IPS DF 6.9 (cell line): ENCODE measurements at regions not wholly inside any gene's neighbourhood (a gene's known extent, or its start where the extent isn't known, plus 50 kb on each side); places are given as distances from the start of the nearest gene placed in this dataset.
"Not testable (repeated sequence)": the region's sequence is repeated elsewhere in the genome, so short reads cannot be mapped to it uniquely, and the experiment has no call there.

ENCODE experiments used
- DNase-seq: peaks from one replicate; pipeline ENCODE4 v3.0.0-alpha.2; 2013; ENCODE audit warnings: low read depth, low spot score
- H3K27ac ChIP-seq: one replicate; pipeline ENCODE4 v1.5.1; 2013; ENCODE audit warnings: low read length, control low read depth
- H3K27me3 ChIP-seq: 2 replicates; pipeline ENCODE4 v1.6.1; 2013; ENCODE audit warnings: mild to moderate bottlenecking, low read length; ENCODE audit not compliant: control insufficient read depth, insufficient read depth
- H3K36me3 ChIP-seq: 2 replicates; pipeline ENCODE4 v1.6.1; 2013; ENCODE audit warnings: low read length; ENCODE audit not compliant: control insufficient read depth, insufficient read depth
- H3K4me1 ChIP-seq: 2 replicates; pipeline ENCODE4 v1.6.1; 2013; ENCODE audit warnings: low read length; ENCODE audit not compliant: control insufficient read depth, insufficient read depth
- H3K4me3 ChIP-seq: 2 replicates; pipeline ENCODE4 v1.5.1; 2013; ENCODE audit warnings: mild to moderate bottlenecking, low read length
- H3K9me3 ChIP-seq: 2 replicates; pipeline ENCODE4 v1.6.1; 2013; ENCODE audit warnings: low read length, inconsistent platforms; ENCODE audit not compliant: control insufficient read depth, insufficient read depth
- WGBS: extraction: QIAGEN DNeasy Blood & Tissue Kit; methylation state at CpG from one replicate; pipeline ENCODE4 v1.1.7; 2013; ENCODE audit warnings: mixed read lengths, missing lambda C conversion rate; ENCODE audit not compliant: insufficient read length, insufficient coverage; 5-methylcytosine and 5-hydroxymethylcytosine counted together

DNA sequence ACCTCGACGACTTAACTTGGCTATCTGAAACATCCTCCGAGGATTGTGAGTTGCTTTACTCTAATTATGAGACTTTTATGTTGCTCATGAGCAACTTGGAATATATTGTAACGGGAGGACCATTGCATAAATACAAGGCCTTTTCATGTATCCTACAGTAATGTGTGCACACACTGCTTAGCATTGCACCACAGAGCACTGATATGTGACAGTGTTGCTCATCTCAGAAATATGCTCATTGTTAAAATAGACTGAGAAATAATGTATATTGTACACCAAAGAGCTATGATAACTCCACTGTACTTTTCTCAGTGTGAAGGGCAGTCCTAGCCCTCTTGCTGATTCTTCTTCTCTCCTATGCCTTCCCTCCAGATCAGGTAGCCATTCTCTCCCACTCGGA is 102.8 kb upstream of the CDK13 start:
- Histone ChIP-seq H3K27ac (no peak overlapping the region), H3K4me1 (no peaks in the 10 kb centered on the region), H3K9me3 (no peaks in the 10 kb centered on the region), H3K36me3 (no peaks in the 10 kb centered on the region), H3K27me3 (no peaks in the 10 kb centered on the region), H3K4me3 (no peak overlapping the region)
- WGBS = no CpG with 5 or more reads among the region's 5 CpGs
- no peak for DNase-seq

DNA sequence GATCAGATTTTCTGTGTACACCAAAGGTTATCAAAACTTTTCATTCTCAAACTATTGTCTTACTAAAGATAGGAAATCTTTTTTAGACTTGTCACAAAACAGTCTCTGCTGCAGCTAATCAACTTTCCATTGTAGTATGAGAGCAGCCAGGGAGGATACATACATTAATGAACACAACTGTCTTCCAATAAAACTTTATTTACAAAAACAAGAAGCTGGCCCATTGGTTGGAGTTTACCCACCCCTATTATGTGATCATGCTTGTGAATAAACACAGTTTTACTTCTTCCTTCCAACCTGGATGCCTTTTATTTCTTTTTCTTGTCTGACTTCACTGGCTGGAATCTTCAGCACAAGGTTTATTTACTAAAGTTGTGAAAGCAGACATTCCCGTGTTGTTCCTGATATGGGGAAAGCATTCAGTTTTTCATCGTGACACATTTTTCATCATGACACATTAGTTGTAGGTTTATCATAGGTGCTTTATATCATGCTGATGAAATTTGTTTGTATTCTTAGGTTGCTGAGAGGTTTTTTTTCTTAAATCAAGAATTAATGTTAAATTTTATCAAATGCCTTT is 98.5 kb upstream of the CDK13 start:
- no peak overlapping the region for H3K4me3 ChIP-seq
- no peak for DNase-seq
- no peaks in the 10 kb centered on the region for H3K4me1 ChIP-seq
- H3K9me3 ChIP-seq = no peaks in the 10 kb centered on the region
- no peak overlapping the region for H3K27ac ChIP-seq
- no peaks in the 10 kb centered on the region; the same call in 1 of the 2 replicates for H3K27me3 ChIP-seq
- no CpG with 5 or more reads among the region's 2 CpGs for WGBS
- no peaks in the 10 kb centered on the region for H3K36me3 ChIP-seq

DNA sequence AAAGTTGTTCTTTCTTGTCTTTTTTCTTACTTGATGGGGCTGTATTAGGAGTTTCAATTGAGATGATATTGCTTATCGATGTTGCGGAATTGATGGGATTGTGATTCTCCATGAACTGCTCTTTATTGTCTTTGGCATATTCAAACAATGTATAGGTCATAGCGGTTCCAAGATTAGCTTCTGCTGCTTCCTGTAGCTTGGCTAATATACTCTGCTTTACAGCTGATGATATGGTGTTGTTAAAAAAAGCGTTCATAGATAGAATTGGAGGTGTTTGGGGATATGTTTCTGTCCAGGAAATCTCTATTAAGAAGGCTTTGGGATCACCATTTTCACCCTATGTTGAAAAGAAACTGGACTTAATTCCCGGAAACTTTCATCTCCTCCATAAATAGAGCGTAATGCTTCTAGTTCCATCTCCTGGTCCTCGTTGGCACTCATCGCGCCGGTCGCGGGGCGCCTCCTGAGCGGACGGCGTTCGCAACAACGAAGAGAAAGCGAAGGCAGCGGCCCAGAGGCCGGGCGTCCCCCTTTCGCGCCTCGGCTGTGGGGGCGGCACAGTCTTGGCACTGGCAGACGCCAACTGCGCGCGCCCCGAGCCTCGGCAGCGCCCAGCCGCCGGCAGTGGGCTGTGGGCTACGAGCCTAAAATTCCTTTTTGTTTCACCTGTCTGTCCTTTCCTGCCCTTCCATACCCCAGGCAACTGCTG is 95.3 kb upstream of the CDK13 start:
- no CpG with 5 or more reads among the region's 36 CpGs for WGBS
- DNase-seq, H3K36me3 ChIP-seq, H3K4me3 ChIP-seq, H3K4me1 ChIP-seq, H3K27ac ChIP-seq, H3K9me3 ChIP-seq, H3K27me3 ChIP-seq: not testable (repeated sequence)

DNA sequence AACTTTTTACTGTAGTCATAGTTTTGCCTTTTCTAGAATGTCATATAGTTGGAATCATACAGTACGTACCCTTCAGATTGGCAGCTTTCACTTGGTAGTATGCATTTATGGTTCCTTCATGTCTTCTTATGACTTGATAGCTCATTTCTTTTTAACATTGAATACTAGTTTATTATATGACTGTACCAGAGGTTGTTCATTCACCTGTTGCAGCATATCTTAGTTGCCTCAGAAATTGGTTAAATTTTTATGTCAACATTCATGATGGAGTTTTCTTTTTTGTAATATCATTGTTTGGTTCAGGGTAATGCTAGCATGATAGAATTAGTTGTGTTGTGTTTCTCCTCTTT is 94.8 kb upstream of the CDK13 start:
- Histone ChIP-seq H3K27ac (no peak overlapping the region), H3K36me3 (no peaks in the 10 kb centered on the region), H3K9me3 (no peaks in the 10 kb centered on the region), H3K27me3 (no peaks in the 10 kb centered on the region; the same call in 1 of the 2 replicates), H3K4me1 (no peaks in the 10 kb centered on the region), H3K4me3 (no peak overlapping the region; the same call in 1 of the 2 replicates)
- no CpG with 5 or more reads among the region's 1 CpG for WGBS
- DNase-seq = no peak

DNA sequence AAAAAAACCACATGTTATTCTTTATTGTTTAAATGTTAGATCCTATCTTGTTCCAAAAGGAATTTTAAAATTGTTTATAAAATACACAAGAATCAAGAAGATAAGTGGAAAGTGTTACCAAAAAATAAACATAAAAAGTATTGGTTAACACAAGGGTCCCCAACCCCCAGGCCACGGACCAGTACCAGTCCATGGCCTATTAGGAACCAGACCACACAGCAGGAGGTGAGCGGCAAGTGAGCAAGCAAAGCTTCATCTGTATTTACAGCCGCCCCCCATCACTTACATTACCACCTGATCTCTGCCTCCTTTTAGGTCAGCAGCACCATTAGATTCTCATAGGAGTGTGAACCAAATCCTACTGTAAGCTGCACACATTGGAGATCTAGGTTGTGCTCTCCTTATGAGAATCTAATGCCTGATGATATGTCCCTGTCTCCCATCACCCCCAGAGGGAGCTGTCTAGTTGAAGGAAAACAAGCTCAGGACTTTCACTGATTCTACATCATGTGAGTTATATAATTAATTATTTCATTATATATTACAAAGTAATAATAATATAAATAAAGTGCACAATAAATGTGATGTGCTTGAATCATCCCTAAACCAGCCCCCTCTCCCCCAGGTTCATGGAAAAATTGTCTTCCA is 86.3 kb upstream of the CDK13 start:
- not testable (repeated sequence) for H3K27ac ChIP-seq, H3K4me1 ChIP-seq, H3K36me3 ChIP-seq, DNase-seq, H3K27me3 ChIP-seq, H3K9me3 ChIP-seq, H3K4me3 ChIP-seq
- no CpG with 5 or more reads among the region's 3 CpGs for WGBS

DNA sequence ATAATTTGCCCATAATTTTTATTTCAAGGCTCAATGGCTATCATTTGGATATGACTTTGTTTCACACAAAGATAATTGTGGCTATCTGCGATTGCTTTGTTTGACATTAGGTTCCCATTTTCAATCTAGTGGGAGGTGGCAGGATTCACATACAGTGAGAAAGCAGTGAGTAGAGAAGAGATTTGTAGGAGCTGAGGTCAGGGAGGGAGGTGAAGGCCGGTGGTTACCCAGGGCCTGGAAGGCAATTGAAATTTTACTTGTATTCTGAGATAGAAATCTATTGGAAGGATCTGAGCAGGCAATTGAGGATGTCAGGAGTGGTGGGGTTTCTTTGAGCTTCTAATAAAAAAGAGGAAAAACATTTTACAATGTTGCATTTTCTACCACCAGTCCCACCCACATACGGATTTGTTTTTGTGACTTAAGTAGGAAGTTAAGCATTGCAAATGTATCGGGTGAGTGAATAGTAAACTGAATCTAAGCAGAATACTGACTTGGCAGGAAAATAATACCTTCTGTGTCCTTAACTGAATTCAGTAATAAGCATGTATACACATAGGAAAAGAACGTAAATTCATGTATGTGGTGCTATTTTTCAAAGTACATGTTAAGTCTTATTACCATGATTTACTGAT is 80.1 kb upstream of the CDK13 start:
- not testable (repeated sequence) for H3K4me3 ChIP-seq, H3K36me3 ChIP-seq, DNase-seq, H3K27ac ChIP-seq, H3K4me1 ChIP-seq, H3K27me3 ChIP-seq, H3K9me3 ChIP-seq
- no CpG with 5 or more reads among the region's 5 CpGs for WGBS

DNA sequence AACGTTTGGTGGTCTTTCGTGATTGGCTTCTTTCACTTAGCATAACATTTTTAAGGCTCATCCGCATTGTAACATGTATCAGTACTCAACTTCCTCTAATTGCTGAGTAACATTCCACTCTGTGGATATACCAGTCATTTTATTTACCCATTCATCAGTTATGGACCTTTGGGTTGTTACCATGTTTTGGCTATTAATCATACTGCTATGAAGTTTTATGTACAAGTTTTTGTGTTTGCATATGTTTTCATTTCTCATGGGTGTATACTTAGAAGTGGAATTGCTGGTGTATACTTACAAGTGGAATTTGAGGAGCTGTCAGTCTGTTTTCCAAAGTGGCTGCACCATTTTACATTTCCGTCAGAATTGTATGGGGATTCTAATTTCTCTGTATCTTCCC is 78.4 kb upstream of the CDK13 start:
- not testable (repeated sequence) for DNase-seq, H3K4me3 ChIP-seq, H3K36me3 ChIP-seq, H3K4me1 ChIP-seq, H3K27me3 ChIP-seq, H3K27ac ChIP-seq, H3K9me3 ChIP-seq
- no CpG with 5 or more reads among the region's 4 CpGs for WGBS

DNA sequence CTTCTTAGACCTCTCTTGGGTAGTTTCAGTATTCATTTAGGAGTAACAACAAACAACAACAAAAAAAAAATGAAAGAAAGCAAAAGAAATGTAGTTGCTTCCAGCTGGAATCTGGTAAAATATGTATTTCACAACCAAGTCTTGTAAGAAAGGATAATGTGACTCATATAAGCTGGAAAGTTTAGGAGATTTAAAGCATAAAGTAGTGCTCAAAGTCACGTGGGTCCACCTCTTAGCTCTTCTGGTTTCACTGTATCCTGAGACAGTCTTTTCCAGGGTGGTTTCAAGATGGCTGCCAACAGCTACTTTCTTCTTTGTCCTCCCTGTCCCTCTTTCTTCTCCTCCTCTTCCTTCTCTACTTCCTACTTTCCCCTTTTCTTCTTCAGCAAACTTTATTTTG is 69.5 kb upstream of the CDK13 start:
- Histone ChIP-seq H3K36me3 (no peaks in the 10 kb centered on the region), H3K4me3 (no peak overlapping the region), H3K4me1 (no peaks in the 10 kb centered on the region), H3K9me3 (no peaks in the 10 kb centered on the region; the same call in 1 of the 2 replicates), H3K27ac (no peak overlapping the region), H3K27me3 (no peaks in the 10 kb centered on the region)
- no peak for DNase-seq
- WGBS = no CpG with 5 or more reads among the region's 1 CpG

DNA sequence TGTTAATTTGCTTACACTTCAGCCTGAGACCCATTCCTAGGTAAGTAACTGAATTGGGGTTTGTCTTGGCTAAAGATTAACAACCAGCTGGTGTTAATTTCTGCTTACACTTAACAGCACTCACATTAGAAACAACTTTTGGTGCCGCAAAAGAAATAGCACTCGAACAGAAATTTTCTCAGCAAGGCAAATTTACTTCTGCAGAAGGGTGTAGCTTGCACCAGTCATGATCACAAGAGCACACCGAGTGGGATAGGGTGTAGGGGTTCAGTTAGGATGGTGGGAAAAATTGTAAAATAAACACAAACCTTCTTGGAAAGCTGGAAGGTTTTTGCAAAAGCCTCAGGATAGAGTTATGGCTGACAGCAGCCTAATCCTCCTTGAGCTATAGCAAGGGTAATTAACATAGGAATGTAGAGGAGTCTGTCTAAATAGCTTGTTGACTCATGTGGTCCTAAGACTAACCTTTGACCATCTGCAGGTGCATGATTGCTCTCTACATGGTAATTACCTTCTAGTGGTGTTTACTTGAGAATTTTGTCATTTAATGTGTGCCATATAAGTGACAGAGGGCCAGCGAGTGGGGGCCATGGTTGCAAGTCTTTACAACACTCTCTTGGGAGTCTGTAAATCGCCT is 67.8 kb upstream of the CDK13 start:
- no peaks in the 10 kb centered on the region for H3K36me3 ChIP-seq
- no peak overlapping the region for H3K4me3 ChIP-seq
- WGBS = no CpG with 5 or more reads among the region's 5 CpGs
- no peaks in the 10 kb centered on the region; the same call in 1 of the 2 replicates for H3K9me3 ChIP-seq
- no peaks in the 10 kb centered on the region for H3K27me3 ChIP-seq
- H3K4me1 ChIP-seq = no peaks in the 10 kb centered on the region
- no peak for DNase-seq
- no peak overlapping the region for H3K27ac ChIP-seq

DNA sequence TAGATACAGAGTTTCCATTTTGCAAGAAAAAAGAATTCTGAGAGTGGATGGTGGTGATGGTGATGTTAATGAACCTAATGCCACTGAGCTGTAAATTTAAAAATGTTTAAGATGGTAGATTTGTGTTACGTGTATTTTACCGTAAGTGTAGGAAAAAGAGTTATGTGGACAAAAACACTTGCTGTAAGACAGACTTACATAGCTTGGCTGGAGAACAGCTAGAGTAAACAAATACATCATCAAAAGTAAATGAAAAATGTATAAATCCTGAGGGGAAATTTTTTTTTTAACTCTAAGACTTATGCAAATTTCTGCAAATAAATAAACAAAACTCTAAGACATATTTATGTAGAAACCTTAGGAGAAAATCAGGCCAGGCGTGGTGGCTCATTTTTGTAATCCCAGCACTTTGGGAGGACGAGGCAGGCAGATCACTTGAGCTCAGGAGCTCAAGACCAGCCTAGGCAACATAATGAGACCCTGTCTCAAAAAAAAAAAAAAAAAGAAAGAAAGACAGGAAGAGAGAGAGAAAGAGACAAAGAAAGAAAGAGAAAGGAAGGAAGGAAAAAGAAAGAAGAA is 66.2 kb upstream of the CDK13 start:
- no peak overlapping the region for H3K27ac ChIP-seq
- DNase-seq = no peak
- H3K4me1 ChIP-seq = no peaks in the 10 kb centered on the region
- no peaks in the 10 kb centered on the region; the same call in 1 of the 2 replicates for H3K9me3 ChIP-seq
- H3K27me3 ChIP-seq = no peaks in the 10 kb centered on the region
- H3K4me3 ChIP-seq = no peak overlapping the region
- 100% methylated on average over 2 of the region's 4 CpGs for WGBS
- H3K36me3 ChIP-seq = no peaks in the 10 kb centered on the region
